Uterus (tissue), 2 donors: ENCODE measurements at regions not wholly inside any gene's neighbourhood (a gene's known extent, or its start where the extent isn't known, plus 50 kb on each side); places are given as distances from the start of the nearest gene placed in this dataset.
"Not testable (repeated sequence)": the region's sequence is repeated elsewhere in the genome, so short reads cannot be mapped to it uniquely, and the experiment has no call there.

Source experiments
- CTCF ChIP-seq, 4 experiments: fragments of 200-600 bp in 2 of 4; fragments of 450-650 bp in 2 of 4; sonication (generic) in 2 of 4; IDR thresholded peaks; one replicate each; pipeline ENCODE4 v1.5.1; 2016 to 2019; ENCODE audit warnings: antibody characterized with exemption in 4 of 4, mild to moderate bottlenecking in 2 of 4, moderate library complexity in 1 of 4
- POLR2A ChIP-seq, 2 donors: fragments of 450-650 bp; IDR thresholded peaks; one replicate each; pipeline ENCODE4 v1.6.1; 2016; ENCODE audit warnings: antibody characterized with exemption in 2 of 2, mild to moderate bottlenecking in 1 of 2, moderate library complexity in 1 of 2

- not testable (repeated sequence) for TF ChIP-seq CTCF, POLR2A (IDR thresholded peaks at IDR 0.05)
These were observed 59.8 kb downstream of the SPATA31A6 start for GRCh38 chr9:42243211-42243610.
